Stimulated activated CD8-positive, alpha-beta memory T cell treated with anti-CD3 and anti-CD28 coated beads, Interleukin-12 subunit alpha, Interleukin-12 subunit beta, amount 100 ng/mL, for 4 hours (primary cell): ENCODE measurements at regions not wholly inside any gene's neighbourhood (a gene's known extent, or its start where the extent isn't known, plus 50 kb on each side); places are given as distances from the start of the nearest gene placed in this dataset.

Experiments
- DNase-seq: peaks from one replicate; pipeline ENCODE4 v3.0.0-alpha.2; 2020; ENCODE audit warnings: low read depth

- no peak for DNase-seq
Measured at GRCh38 chr14:97584528-97584927, 787.3 kb downstream of the VRK1 start.

DNA sequence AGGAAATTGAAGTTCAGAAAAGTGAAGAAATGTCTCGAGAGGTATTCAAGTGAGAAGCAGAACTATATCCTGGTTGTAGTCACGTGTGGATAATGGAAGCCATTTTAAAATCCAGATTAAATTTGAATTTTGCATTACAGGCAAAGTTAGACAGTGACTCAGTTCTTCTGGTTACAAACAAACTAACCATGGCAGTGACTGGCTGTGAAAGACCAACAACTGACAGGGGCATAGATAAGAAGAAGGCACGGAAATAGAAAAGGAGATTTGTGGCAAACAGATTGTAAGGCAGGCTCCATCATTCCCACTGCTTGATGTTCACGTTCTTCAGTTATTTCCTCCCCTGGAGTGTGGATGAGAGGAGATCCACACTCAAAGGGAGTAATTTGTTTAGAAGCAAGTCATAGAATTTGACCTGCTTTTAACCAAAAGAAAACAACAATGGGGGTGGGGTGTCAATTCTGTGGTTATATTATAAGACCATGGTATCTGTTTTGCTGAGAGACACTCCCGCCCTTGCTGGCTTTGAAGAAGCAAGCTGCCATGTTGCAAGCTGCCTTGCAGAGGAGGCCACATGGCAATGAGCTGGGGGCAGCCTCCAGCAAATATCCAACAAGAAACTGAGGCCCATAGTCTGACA lies 795.3 kb downstream of the VRK1 start:
- no peak for DNase-seq

DNA sequence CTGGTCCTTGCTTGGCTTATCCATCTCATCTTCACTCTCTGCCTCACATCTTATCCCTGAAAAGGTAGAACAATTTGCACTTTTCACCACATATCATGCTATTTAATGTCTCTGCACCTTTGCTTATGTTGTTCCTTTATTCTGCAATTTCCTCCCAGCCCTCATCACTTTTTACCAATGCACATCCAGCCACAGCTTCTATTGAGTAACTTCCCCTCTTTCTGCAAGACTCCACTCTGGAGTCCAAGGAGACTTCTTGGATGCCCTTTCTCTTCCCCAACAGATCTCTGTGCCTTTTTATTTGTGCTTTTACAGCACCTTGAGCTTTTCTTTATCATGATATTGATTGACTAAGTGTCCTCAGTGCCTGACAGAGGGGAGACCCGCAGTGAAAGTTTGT lies 797.1 kb downstream of the VRK1 start:
- no peak for DNase-seq

GRCh38 chr14:97602438-97603117 lies 805.4 kb downstream of the VRK1 start:
- peak; percentile 22 for DNase-seq

DNA sequence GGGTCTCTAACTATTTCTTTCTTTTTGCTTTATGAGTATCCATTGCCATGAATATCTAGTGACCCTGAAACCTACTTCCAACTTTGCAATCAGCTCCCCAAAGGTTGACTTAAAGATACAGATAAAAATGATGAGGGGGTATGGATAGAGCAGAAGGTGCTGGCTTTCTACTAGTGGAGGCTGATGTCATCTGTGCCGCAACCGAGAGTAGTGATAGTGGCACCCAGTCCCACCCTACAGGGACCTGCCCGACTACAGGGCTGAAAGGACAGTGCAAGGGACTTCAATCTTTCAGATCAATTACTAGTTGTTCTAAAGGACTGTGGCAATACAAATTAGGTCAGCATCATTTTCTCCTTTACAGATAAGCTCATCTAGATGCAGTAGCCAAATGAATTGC lies 806.0 kb downstream of the VRK1 start:
- DNase-seq, result no peak

- DNase-seq, result no peak
Measured at GRCh38 chr14:97604731-97605130, 807.5 kb downstream of the VRK1 start.

DNA sequence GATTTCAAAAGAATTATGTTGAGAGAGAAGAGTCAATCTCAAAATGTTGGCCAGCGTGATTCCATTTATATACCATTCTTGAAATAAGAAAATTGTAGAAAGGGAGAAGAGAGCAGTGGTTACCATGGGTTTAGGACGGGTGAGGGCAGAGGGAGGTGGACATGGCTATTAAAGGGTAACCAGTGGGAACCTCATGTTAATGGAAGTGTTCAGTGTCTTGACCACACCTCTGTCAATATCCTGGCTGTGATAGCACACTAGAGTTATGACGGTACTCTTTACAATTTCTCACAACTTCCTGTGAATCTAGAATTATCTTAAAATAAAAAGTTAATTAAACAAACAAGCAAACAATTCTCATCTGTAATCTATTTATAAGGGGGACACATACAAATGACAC lies 821.2 kb downstream of the VRK1 start:
- DNase-seq, result no peak

DNA sequence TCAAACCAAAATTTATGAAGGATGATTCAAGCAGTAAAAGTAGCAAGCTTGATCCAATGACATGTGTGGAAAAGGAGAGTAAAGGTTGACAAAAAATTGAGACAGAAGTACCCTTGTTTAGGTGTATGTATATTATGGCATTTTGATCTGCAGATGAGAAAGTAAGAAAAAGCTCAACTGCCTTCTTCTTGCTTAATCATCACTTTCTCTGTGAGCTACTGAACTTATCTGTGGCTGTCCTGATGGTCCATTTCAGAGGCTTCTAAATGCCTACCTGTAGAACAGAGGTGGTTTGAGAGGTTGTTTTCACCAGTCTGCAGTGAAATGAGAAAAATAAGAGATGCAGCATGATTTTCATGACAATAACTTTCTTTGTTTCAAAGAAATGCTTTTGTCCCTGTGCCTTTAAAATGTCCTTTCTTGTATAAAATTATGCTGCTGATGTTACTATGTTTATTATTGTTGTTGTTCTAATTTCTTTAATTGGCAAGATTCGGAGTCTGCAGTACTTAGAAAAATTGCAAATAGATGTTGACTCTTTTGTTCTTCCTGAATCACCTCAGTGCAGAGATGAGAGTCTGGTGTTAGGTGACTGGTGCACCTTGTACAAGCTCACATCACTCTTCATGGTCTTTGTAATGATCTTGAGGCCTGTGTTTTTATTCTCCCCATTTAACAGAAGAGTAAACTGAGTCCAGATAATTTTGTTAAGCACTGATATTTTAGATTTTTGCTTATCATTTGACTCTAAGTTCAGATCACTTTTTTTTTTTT lies 821.9 kb downstream of the VRK1 start:
- DNase-seq, result no peak

GRCh38 chr14:97620066-97620465 lies 822.9 kb downstream of the VRK1 start:
- no peak for DNase-seq

- no peak for DNase-seq
Measured at GRCh38 chr14:97624985-97625384, 827.8 kb downstream of the VRK1 start.

DNA sequence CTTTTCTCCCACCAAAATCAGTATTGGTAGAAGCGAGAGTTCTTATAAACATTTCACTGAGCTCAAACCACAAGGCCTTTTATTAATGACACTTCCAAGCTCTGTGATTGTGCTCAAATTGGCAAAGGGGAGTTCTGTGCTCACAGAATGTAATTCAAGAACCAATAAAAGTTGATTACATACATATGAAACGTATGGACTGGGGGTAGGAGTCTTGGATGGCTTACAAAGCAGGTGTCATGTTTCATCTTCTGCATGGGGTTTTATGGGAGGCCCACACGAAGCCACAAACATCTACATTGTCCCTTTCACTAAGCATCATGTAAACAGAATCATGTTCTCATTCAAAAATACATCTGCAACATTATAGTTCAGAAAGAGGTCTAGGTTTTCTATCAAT lies 828.3 kb downstream of the VRK1 start:
- DNase-seq, result no peak

GRCh38 chr14:97626088-97626487 lies 828.9 kb downstream of the VRK1 start:
- DNase-seq, result no peak

DNA sequence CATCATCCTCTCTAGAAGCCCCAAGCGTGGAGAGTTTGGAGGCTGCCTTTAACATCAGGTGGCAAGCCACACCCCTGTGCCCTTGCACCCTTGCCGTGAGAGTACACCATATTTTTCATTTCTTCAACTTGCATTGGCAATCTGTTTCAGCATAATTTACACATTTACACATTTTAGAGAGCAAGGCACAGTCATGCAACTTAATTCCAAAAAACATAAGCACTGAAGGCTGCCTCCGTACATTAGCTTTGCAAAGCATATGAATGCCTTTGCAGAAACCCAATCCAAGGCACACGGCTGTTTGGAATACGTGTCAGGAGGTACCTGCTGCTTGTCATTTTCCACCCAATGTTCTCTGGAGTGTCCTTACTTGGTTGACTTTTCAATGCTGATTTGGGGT lies 833.1 kb downstream of the VRK1 start:
- no peak for DNase-seq

DNA sequence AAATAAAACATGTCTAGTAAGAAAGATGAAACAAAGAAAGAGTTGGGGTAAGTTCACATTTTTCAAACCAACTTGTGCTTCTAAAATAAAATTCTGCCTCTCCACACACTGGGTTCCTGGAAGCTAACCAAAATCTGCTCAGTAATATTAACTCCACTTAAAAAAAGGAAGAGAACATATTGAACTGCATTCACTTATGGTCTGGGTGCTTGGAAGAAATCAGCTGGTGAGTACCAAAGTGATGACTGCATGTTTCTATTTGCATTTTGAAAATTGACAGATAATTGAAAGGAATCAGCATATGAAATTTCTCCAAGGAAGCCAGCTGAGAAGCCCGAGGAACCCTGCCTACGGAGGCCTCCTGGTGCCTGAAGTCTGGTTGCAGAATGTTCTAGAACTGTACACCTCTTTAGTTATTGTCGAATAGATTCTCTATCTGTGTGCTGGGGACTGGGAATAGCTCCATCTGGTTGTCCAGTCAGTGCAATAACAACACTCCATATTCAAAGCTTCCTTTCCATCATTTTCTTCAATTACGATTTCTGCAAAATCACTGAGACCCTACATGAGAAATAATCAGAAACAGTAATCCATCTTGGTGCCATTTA lies 836.1 kb downstream of the VRK1 start:
- no peak for DNase-seq

DNA sequence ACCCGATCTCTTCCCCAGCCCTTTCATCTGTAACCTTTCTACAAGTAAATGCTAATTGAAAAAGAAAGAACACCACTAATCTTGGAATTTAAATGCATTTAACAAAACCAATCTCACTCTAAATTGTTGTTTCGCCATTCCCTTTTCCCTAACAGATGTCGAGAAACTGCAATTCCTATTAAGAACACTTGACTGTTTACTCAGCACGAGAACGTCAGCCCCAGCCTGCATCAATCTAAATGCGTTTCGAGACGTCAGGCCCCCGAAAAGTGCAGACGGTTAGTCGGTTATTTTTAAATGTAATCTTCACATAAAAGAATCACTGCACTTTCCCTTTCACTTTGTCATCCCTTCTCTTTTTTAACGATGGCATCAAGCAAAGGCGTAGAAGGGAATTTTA lies 837.6 kb downstream of the VRK1 start:
- no peak for DNase-seq

DNA sequence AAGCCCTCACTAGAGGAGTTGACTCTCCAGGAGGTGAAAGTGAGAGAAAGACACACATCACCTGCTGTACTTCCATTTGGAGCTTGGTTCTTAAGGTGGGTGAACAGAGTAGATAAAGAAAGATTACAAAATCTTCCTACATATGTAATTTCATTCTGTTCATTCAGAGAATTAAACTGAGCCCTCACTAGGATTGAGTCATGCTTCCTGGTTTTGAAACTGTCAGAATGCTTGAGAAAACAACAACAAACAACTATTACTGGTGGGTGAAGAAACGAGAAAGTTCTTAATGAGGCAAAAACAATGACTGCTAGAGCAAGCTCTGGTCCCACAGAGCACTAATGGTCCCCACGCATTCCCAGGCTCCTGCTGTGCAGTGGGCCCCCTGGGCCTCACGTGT lies 841.7 kb downstream of the VRK1 start:
- DNase-seq, result no peak

- no peak for DNase-seq
Measured at GRCh38 chr14:97640031-97640430, 842.8 kb downstream of the VRK1 start.

DNA sequence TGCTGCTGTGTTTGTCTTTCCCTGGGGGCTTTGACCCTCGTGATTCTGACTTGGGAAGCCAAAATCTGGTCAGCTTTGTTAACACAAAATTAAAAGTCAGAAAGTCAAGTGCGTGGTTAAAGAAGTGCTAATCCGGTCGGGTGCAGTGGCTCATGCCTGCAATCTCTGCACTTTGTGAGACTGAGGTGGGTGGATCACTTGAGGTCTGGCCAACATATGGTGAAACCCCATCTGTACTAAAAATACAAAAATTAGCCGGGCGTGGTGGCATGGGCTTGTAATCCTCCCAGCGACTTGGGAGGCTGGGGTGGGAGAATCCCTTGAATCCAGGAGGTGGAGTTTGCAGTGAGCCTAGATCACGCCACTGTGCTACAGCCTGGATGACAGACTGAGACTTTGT lies 844.6 kb downstream of the VRK1 start:
- DNase-seq, result no peak

DNA sequence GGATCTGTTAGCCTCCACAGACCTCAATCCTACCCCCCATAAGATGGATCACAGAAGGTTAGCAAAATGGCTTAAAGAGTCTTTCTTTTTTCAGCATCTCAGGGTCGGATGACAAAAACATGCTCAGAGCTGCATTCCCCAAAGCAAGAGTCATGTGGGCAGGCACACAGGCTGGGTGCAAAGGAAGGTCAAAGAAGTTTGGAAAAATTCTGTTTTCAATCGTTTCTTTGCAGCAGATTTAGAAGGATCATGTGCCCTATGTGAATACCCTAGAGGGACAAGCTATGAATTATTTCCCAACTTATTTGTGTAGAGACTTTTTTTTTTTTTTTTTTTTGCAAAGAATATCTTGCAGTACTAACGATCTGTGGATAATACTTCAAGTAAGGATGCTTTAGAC lies 845.4 kb downstream of the VRK1 start:
- DNase-seq, result no peak

DNA sequence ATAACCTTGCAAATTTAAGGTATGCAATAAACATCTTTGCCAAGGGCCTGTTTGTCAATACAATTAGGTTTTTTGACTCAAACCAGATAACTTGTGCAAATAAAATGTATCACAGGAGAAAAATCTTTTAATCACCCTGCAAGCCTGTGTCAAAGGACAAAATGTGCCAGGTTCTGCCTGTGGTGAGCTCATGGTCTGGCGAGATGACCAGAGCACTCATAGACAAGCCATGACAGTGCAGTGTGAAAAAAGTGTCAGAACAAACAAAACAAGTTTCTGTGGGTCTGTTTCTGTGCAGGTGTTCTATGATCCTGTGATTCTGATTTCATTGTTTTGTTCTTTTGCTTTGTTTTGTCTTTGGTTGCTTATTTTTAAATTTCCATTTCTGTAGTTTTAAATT lies 847.2 kb downstream of the VRK1 start:
- no peak for DNase-seq

DNA sequence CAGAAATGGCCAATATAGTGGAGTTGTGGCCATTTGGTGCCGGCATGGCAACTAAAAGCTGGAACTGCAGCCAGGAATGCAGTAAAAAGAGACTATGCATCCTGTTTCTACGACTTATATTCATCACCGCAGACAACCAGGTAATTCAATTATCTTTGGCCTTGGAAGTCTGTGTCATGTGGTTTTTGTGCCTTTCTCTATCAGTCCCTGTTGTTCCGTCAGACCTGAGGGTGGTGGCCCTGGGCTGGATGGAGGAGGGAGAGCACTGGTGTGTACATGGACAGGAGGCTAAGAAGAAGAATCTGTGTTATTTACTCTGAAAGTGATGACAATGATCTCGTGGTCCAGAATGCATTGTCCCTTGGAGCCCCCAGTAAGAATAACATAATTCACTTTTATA lies 852.6 kb downstream of the VRK1 start:
- DNase-seq, result no peak

DNA sequence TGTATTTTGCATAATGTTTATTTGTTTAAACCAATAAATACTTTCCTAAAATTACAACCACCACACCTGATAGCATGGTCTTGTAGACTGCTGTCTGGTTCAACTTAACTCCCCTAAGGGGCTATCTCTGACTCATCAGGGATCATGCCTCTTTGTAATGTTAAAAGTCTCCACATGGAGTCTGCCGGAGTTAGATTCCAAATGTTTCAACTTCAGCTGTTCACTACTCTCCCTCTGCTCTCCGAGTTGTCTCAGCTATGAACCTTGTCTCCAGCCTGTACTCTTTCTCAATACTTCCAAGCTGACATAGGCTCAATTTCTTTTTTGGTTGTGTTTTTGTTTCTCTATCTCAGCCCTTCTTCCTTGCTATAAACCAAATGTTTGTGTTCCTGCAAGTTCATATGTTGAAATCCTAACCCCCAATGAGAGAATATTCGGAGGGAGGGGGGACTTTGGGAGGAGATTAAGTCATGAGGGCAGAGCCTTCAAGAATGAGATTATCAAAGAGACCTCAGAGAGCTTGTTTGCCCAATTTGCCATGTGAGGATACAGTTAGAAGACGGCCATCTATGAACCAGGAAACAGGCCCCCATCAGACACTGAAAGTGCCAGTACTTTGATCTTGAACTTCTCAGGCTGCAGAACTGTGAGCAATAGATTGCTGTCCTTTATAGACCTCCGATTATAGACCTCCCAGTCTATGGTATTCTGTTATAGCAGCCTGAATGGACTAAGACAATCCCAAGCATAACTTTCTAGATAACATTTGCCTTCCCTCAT lies 858.2 kb downstream of the VRK1 start:
- DNase-seq, result no peak
